Adrenal gland (tissue), 9 donors: ENCODE measurements at regions not wholly inside any gene's neighbourhood (a gene's known extent, or its start where the extent isn't known, plus 50 kb on each side); places are given as distances from the start of the nearest gene placed in this dataset.

Experiments
- DNase-seq, 7 donors: peaks; one replicate each; pipeline ENCODE4 v3.0.0-alpha.2; 2019 to 2020
- H3K27ac ChIP-seq, 5 donors: fragments of 200-600 bp; sonication (generic) in 4 of 5; 1 replicate in 3 of 5; 2 replicates in 2 of 5; pipeline versions ENCODE4 v1.5.1 to v1.8.0; 2016 to 2020; ENCODE audit warnings: mild to moderate bottlenecking in 1 of 5
- H3K27me3 ChIP-seq: fragments of 200-600 bp; 2 replicates; pipeline ENCODE4 v1.8.0; 2021
- H3K36me3 ChIP-seq, 2 donors: fragments of 200-600 bp; replicated peaks in 1 of 2; 1 replicate in 1 of 2; 2 replicates in 1 of 2; pipeline versions ENCODE4 v1.5.1 to v1.8.0; 2018 to 2022
- H3K4me1 ChIP-seq, 2 donors: fragments of 200-600 bp; replicated peaks in 1 of 2; 1 replicate in 1 of 2; 2 replicates in 1 of 2; pipeline versions ENCODE4 v1.5.1 to v1.8.0; 2018 to 2021
- H3K4me3 ChIP-seq, 4 donors: fragments of 200-600 bp; sonication (generic) in 3 of 4; one replicate each; pipeline ENCODE4 v1.5.1; 2016 to 2018
- H3K9me3 ChIP-seq, 3 donors: fragments of 200-600 bp; sonication (generic) in 1 of 3; replicated peaks in 1 of 3; 1 replicate in 2 of 3; 2 replicates in 1 of 3; pipeline versions ENCODE4 v1.5.1 to v1.8.0; 2016 to 2021
- POLR2A ChIP-seq, 2 donors: fragments of 450-650 bp; IDR thresholded peaks; one replicate each; pipeline ENCODE4 v1.6.1; 2017; ENCODE audit warnings: antibody characterized with exemption in 2 of 2, mild to moderate bottlenecking in 2 of 2, moderate library complexity in 1 of 2
- WGBS, 4 donors: extraction: QIAGEN DNeasy Blood & Tissue Kit in 2 of 4; methylation state at CpG; one replicate each; pipeline versions ENCODE4 v1.1.5 to v1.1.7; 2013 to 2017; 5-methylcytosine and 5-hydroxymethylcytosine counted together
- intact Hi-C, 2 donors: fragments of 100-400 bp; cut with DNase I; formaldehyde crosslinking; loops; one replicate each; pipeline versions ENCODE4 v1.14.1 to v1.15.0; 2022 to 2023
- TF ChIP-seq, protein P1 (sequence below), 6 experiments: fragments of 450-650 bp in 4 of 6; fragments of 200-600 bp in 2 of 6; sonication (generic) in 1 of 6; IDR thresholded peaks; 1 replicate in 5 of 6; 2 replicates in 1 of 6; pipeline versions ENCODE4 v1.5.1 to v1.8.0; 2016 to 2021; ENCODE audit warnings: antibody characterized with exemption in 6 of 6, mild to moderate bottlenecking in 2 of 6, moderate library complexity in 1 of 6
- donor health status: healthy with polysubstance abuse.
- donor health status: Bipolar disorder and iron deficiency.
- donor health status: DM: yes; HTN: yes; CAD: no.
- donor health status: DM: no; HTN: no; CAD: no.
- donor health status: DM: no; HTN: no; CAD: no.

DNA sequence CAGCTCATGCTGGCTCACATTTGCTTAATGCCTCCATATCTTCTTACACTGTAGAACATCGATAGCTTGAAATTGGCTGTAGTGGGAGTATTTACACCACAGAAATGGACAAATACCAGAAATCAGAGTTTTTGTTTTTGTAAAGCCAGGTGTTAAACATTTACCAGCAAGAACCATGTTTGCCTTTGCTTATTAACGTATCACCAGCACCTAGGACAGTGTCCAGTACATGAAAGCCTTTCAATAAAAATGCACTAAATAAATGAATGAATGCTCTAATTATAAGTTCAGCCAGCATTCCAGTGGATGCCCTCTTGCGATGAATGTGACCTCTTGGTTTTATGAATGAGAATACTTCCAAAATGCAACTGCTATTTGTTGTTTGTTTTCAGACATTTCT is 140.4 kb upstream of the VLDLR start:
- Histone ChIP-seq H3K27ac (no peak overlapping the region), H3K36me3 (no peaks in the 10 kb centered on the region), H3K27me3 (no peaks in the 10 kb centered on the region), H3K4me1 (no peaks in the 10 kb centered on the region), H3K4me3 (no peak overlapping the region), H3K9me3 (no peaks in the 10 kb centered on the region)
- intact Hi-C loops: no loop called here
- 79 to 92% (median 88%) methylated on average over 3 of the region's 3 CpGs for WGBS, 4 donors
- DNase-seq: no peak
- TF ChIP-seq POLR2A (IDR thresholded peaks at IDR 0.05): no peak
- TF ChIP-seq, protein P1, sequence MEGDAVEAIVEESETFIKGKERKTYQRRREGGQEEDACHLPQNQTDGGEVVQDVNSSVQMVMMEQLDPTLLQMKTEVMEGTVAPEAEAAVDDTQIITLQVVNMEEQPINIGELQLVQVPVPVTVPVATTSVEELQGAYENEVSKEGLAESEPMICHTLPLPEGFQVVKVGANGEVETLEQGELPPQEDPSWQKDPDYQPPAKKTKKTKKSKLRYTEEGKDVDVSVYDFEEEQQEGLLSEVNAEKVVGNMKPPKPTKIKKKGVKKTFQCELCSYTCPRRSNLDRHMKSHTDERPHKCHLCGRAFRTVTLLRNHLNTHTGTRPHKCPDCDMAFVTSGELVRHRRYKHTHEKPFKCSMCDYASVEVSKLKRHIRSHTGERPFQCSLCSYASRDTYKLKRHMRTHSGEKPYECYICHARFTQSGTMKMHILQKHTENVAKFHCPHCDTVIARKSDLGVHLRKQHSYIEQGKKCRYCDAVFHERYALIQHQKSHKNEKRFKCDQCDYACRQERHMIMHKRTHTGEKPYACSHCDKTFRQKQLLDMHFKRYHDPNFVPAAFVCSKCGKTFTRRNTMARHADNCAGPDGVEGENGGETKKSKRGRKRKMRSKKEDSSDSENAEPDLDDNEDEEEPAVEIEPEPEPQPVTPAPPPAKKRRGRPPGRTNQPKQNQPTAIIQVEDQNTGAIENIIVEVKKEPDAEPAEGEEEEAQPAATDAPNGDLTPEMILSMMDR (IDR thresholded peaks at IDR 0.05): no peak

- no peaks in the 10 kb centered on the region for H3K36me3 ChIP-seq
- no peak overlapping the region for H3K27ac ChIP-seq
- H3K4me1 ChIP-seq: no peaks in the 10 kb centered on the region
- no peaks in the 10 kb centered on the region for H3K27me3 ChIP-seq
- TF ChIP-seq, protein P1 (IDR thresholded peaks at IDR 0.05): no peak
- TF ChIP-seq POLR2A (IDR thresholded peaks at IDR 0.05): no peak
- DNase-seq: no peak
- intact Hi-C loops: no loop called here
- H3K4me3 ChIP-seq: no peak overlapping the region
- H3K9me3 ChIP-seq: no peaks in the 10 kb centered on the region
These were observed 134.6 kb upstream of the VLDLR start for GRCh38 chr9:2486988-2487387.

GRCh38 chr9:2489838-2490314 is 131.7 kb upstream of the VLDLR start:
- Histone ChIP-seq H3K4me3 (no peak overlapping the region), H3K27me3 (no peaks in the 10 kb centered on the region), H3K36me3 (no peaks in the 10 kb centered on the region), H3K27ac (no peak overlapping the region), H3K9me3 (no peaks in the 10 kb centered on the region), H3K4me1 (peaks cover 11 to 12% of the 10 kb centered on the region in 2 donors)
- intact Hi-C loops: loop anchor here in 1 of 2 donors (10.0 kb wide), 1 partner anchor 125 kb away; no protein-coding TSS in a partner anchor
- TF ChIP-seq, protein P1 (IDR thresholded peaks at IDR 0.05): no peak
- TF ChIP-seq POLR2A (IDR thresholded peaks at IDR 0.05): no peak
- no peak for DNase-seq
- 65 to 72% (median 69%) methylated on average over 2 of the region's 2 CpGs for WGBS, 4 donors

DNA sequence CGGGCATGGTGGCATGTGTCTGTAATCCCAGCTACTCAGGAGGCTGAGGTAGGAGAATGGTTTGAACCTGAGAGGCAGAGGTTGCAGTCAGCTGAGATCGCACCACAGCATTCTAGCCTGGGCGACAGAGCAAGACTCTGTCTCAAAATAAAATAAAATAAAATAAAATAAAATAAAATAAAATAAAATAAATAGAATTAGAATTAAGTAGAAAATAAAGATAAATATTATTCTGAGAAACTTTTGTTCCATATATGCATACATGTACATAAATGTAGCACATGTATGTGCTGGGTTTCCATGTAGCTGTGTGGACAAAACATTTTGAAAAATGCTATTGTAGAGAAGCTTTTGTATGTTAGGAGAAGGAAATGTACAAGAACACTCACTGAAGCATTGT is 129.4 kb upstream of the VLDLR start:
- DNase-seq: no peak
- WGBS, 4 donors: 92 to 100% (median 94%) methylated on average over 3 of the region's 3 CpGs
- Histone ChIP-seq H3K4me1 (peaks cover 11 to 12% of the 10 kb centered on the region in 2 donors), H3K27ac (no peak overlapping the region), H3K9me3 (no peaks in the 10 kb centered on the region), H3K4me3 (no peak overlapping the region), H3K36me3 (no peaks in the 10 kb centered on the region), H3K27me3 (no peaks in the 10 kb centered on the region)
- TF ChIP-seq, protein P1 (IDR thresholded peaks at IDR 0.05): no peak
- TF ChIP-seq POLR2A (IDR thresholded peaks at IDR 0.05): no peak
- intact Hi-C loops: loop anchor here in 1 of 2 donors (10.0 kb wide), 1 partner anchor 123 kb away; no protein-coding TSS in a partner anchor
